HG02623 (cell line): ENCODE measurements at regions not wholly inside any gene's neighbourhood (a gene's known extent, or its start where the extent isn't known, plus 50 kb on each side); places are given as distances from the start of the nearest gene placed in this dataset.

Experiments
- ATAC-seq: cut with Tn5 transposase; IDR thresholded peaks from one replicate; pipeline ENCODE4 v1.9.1; 2021; ENCODE audit warnings: moderate library complexity; ENCODE audit not compliant: unreplicated experiment

- no peak for ATAC-seq
Observed at GRCh38 chr3:168336276-168336675, 240.6 kb upstream of the GOLIM4 start.

- no peak for ATAC-seq
Observed at GRCh38 chr3:168333410-168333935, 237.7 kb upstream of the GOLIM4 start.

GRCh38 chr3:168331756-168332155 lies 236.0 kb upstream of the GOLIM4 start:
- no peak for ATAC-seq

- ATAC-seq = no peak
Observed at GRCh38 chr3:168330983-168331382, 235.3 kb upstream of the GOLIM4 start.

- no peak for ATAC-seq
Observed at GRCh38 chr3:168327856-168328255, 232.1 kb upstream of the GOLIM4 start.

GRCh38 chr3:168325684-168326083 lies 230.0 kb upstream of the GOLIM4 start:
- ATAC-seq = no peak

GRCh38 chr3:168322941-168323340 lies 227.2 kb upstream of the GOLIM4 start:
- no peak for ATAC-seq

- ATAC-seq = no peak
Observed at GRCh38 chr3:168314166-168314565, 218.4 kb upstream of the GOLIM4 start.

GRCh38 chr3:168312984-168313383 lies 217.3 kb upstream of the GOLIM4 start:
- ATAC-seq = no peak

GRCh38 chr3:168307893-168308292 lies 212.2 kb upstream of the GOLIM4 start:
- ATAC-seq = no peak

GRCh38 chr3:168295027-168295426 lies 199.3 kb upstream of the GOLIM4 start:
- no peak for ATAC-seq

- no peak for ATAC-seq
Observed at GRCh38 chr3:168292296-168292695, 196.6 kb upstream of the GOLIM4 start.

GRCh38 chr3:168289471-168290008 lies 193.8 kb upstream of the GOLIM4 start:
- no peak for ATAC-seq

GRCh38 chr3:168288511-168289401 lies 193.0 kb upstream of the GOLIM4 start:
- no peak for ATAC-seq

- ATAC-seq = peak; percentile 54
Observed at GRCh38 chr3:168285506-168285905, 189.8 kb upstream of the GOLIM4 start.

GRCh38 chr3:168284728-168285127 lies 189.0 kb upstream of the GOLIM4 start:
- ATAC-seq = no peak

GRCh38 chr3:168275662-168276061 lies 179.9 kb upstream of the GOLIM4 start:
- no peak for ATAC-seq

GRCh38 chr3:168273917-168274316 lies 178.2 kb upstream of the GOLIM4 start:
- ATAC-seq = peak; percentile 77

GRCh38 chr3:168273036-168273435 lies 177.3 kb upstream of the GOLIM4 start:
- ATAC-seq = no peak

GRCh38 chr3:168272343-168272985 lies 176.7 kb upstream of the GOLIM4 start:
- ATAC-seq = no peak

GRCh38 chr3:168271932-168272331 lies 176.2 kb upstream of the GOLIM4 start:
- no peak for ATAC-seq

GRCh38 chr3:168269001-168269400 lies 173.3 kb upstream of the GOLIM4 start:
- ATAC-seq = no peak
